ENCODE measurements at regions not wholly inside any gene's neighbourhood (a gene's known extent, or its start where the extent isn't known, plus 50 kb on each side); places are given as distances from the start of the nearest gene placed in this dataset.

DNA sequence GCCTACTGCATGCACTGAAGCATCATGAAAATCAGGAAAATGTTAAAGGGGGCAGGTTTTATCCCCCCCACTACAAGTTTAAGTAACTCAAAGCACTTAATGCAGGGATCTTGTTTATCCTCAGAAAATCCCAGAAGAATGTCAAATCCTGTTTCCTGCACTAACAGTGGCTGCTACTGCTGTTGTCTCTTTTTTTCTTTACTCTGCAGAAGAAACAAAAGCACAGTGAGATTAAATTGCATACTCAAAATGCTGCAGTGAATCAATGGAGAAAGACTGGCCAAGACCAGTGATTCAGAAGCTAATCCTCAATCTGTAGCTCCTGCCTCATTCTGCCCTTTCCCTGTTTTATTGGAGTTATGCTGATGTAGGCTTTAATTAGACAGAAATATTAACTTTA is 332.3 kb upstream of the FIGN start:
- TF ChIP-seq, protein P1, sequence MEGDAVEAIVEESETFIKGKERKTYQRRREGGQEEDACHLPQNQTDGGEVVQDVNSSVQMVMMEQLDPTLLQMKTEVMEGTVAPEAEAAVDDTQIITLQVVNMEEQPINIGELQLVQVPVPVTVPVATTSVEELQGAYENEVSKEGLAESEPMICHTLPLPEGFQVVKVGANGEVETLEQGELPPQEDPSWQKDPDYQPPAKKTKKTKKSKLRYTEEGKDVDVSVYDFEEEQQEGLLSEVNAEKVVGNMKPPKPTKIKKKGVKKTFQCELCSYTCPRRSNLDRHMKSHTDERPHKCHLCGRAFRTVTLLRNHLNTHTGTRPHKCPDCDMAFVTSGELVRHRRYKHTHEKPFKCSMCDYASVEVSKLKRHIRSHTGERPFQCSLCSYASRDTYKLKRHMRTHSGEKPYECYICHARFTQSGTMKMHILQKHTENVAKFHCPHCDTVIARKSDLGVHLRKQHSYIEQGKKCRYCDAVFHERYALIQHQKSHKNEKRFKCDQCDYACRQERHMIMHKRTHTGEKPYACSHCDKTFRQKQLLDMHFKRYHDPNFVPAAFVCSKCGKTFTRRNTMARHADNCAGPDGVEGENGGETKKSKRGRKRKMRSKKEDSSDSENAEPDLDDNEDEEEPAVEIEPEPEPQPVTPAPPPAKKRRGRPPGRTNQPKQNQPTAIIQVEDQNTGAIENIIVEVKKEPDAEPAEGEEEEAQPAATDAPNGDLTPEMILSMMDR (IDR thresholded peaks at IDR 0.05), result no peak
- TF ChIP-seq POLR2A (IDR thresholded peaks at IDR 0.05), result no peak
